SH-SY5Y (cell line): ENCODE measurements at regions not wholly inside any gene's neighbourhood (a gene's known extent, or its start where the extent isn't known, plus 50 kb on each side); places are given as distances from the start of the nearest gene placed in this dataset.

ENCODE experiments used
- GATA2 ChIP-seq: IDR thresholded peaks from 2 replicates; pipeline ENCODE4 v1.6.1; 2011; ENCODE audit warnings: mild to moderate bottlenecking, low read depth, low read length
- GATA3 ChIP-seq: IDR thresholded peaks from 2 replicates; pipeline ENCODE4 v1.6.1; 2011; ENCODE audit warnings: low read depth, mild to moderate bottlenecking, low read length, moderate library complexity

DNA sequence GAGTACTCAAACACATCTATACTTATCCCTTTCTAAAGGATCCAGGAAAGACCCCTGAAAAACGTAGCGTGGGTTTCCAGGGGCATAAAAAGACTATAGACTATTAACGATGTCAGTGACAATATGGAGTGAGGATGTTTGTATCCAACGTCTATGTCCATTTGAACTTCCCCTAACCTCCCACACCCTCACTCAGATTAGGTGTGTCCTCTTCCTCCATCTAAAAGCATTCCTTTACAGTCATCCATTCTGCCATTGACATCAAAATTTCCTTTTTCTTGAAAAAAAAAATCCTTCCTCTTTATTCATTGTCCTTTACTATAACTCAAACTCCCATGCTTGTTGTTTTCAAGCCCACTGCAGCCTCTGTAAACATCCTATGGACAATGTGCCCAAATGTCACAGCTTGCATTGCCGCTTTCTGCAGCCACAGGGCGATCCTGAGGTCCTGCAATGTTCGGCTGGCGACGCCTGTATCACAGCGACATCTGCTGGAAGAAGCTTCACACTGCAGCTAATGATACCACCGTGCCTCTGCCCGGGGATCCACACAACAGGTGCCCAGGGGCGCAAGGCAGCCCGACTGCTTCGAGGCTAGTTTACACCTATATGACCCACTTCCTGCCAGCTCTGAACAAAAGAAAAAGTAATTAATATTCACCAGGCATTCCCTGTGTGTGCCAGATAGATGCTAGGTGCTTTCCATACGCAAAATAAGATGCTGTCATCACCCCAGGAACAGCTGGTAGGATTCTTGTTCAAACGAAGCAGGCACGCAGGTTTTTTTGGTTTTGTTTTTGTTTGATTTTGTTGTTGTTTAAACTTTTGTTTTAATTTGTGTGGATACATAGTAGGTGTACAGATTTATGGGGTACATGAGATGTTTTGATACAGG lies 267.9 kb upstream of the GHITM start:
- TF ChIP-seq GATA3: no peak
- TF ChIP-seq GATA2: no peak
